Fibroblast of upper back skin (primary cell): ENCODE measurements at regions not wholly inside any gene's neighbourhood (a gene's known extent, or its start where the extent isn't known, plus 50 kb on each side); places are given as distances from the start of the nearest gene placed in this dataset.
"Not testable (repeated sequence)": the region's sequence is repeated elsewhere in the genome, so short reads cannot be mapped to it uniquely, and the experiment has no call there.

Experiments
- DNase-seq: peaks from one replicate; pipeline ENCODE4 v3.0.0-alpha.2; 2013

DNA sequence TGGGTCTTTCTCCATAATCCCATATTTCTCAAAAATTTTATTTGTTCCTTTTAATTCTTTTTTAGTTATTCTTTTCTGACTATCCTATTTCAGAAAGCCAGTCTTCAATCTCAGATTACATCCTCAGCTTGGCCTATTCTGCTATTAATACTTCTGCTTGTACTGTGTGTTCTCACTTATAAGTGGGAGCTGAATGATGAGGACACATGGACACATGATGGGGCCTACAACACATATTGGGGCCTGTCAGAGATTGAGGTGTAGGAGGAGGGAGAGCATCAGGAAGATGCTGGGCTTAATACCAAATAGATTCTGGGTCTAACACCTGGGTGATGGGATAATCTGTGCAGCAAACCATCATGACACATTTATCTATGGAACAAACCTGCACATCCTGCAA is 82.3 kb downstream of the MAGEE1 start:
- no peak for DNase-seq

DNA sequence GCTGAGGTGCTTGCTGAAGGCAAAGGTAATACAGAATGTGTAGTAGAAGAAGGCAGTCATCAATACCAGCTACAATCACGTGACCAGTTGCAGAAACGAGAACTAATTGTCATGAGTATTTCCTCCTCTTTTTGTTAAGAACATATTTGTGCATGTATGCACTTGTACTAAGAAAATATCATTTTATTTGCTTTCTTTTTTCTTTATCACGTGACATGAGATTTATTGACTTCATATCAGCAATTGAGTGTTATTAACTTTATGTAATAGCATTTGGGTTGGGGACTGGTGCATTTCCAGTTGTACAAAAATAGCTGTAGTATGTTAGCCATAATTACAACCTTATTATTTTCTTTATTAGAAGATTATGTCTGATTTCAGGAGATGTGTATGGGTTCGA is 90.0 kb downstream of the MAGEE1 start:
- DNase-seq: no peak

DNA sequence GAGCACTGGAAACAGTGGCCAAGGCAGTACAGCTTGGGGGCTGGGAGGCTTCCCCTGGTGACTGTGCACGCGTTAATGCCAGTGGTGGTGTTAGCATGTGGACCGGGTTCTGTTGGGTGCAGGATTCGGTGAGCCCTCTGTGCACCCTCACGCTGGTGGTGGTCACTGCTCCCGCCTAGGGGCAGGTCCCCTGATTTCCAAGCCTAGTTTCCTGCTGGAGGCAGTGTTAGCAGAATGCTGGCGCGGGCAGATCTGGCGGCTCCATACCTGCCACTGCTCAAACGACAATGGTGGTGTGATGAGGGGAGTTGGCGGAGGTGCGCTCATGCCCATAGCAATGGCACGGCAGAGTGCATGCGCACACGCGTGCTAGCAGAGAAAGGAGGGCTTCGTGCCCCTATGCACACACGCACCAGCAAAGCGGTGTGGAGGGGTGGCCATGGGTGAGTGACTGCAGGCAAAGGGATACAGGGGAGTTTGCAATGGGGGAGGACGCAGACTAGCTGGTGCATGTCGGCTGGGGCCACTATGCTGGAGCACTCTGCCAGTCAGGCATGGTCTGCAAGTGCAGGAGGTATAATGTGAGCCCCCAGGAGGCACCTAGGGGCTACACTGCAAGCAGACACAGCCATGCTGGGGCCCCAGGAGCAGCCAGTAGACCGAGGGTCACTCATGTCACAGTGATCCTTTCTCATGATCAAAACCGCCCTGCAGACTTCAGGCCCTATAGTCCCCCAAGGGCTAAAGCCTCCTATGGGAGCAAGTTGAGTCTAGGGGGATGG is 93.0 kb downstream of the MAGEE1 start:
- no peak for DNase-seq

DNA sequence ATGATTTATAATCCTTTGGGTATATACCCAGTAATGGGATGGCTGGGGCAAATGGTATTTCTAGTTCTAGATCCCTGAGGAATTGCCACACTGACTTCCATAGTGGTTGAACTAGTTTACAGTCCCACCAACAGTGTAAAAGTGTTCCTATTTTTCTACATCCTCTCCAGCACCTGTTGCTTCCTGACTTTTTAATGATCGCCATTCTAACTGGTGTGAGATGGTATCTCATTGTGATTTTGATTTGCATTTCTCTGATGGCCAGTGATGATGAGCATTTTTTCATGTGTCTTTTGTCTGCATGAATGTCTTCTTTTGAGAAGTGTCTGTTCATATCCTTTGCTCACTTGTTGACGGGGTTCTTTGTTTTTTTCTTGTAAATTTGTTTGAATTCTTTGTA is 108.2 kb downstream of the MAGEE1 start:
- not testable (repeated sequence) for DNase-seq

DNA sequence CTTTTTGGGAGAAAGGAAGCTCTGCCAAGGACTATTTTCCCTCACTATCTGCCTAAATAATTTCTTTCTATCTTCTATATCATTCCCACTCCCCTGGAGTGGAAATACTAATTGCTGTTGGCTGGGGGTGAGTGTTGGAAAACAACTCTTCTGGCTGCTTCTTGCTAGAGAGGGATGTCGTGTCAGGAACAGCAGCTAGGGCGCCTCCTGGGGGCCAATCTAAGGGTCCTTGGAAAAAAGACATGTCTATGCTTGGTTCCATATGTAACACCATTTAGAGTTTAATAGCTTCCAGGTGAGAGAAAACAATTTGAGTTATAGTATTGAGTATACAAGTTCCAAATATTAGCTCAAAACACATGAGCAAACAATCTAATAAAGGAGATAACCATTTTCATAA is 111.3 kb downstream of the MAGEE1 start:
- no peak for DNase-seq

DNA sequence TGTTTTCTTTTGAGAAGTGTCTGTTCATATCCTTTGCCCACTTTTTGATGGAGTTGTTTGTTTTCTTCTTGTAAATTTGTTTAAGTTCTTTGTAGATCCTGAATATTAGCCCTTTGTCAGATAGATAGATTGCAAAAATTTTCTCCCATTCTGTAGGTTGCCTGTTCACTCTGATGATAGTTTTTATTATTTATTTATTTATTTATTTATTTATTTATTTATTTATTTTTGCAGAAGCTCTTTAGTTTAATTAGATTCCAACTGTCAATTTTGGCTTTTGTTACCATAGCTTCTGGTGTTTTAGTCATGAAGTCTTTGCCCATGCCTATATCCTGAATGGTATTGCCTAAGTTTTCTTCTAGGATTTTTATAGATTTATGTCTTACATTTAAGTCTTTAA is 115.9 kb downstream of the MAGEE1 start:
- DNase-seq: not testable (repeated sequence)

DNA sequence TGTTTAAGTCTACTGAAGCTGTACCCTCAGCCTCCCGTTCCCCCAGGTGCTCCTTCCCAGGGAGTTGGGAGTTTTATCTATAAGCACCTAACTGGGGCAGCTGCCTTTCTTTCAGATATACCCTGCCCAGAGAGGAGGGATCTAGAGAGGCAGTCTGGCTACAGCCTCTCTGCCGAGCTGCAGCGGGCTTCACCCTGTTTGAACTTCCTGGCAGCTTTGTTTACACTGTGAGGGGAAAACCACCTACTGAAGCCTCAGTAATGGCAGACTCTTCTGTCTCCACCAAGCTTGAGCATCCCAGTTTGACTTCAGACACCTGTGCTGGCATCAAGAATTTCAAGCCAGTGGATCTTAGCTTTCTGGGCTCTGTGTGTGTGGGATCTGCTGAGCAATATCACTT is 122.5 kb downstream of the MAGEE1 start:
- DNase-seq: no peak

DNA sequence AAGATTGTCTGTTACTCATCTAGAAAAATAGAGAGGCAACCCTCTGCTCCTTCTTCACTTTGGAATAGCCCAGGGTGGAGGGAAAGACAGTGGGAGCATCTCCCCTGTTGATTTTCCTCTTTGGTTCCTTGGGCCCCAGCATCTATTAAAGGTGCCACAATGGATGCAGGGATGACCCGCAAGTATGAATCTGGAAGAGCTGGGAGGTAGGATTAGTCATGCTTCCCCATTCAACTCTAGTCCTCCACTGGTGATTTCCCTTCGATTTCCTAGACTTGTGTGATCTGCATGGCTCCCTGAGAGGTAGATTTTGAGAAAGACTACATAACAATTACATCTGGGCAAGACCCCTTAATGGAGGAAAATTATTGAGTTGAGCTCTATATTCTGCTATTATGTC is 127.8 kb downstream of the MAGEE1 start:
- DNase-seq: no peak

DNA sequence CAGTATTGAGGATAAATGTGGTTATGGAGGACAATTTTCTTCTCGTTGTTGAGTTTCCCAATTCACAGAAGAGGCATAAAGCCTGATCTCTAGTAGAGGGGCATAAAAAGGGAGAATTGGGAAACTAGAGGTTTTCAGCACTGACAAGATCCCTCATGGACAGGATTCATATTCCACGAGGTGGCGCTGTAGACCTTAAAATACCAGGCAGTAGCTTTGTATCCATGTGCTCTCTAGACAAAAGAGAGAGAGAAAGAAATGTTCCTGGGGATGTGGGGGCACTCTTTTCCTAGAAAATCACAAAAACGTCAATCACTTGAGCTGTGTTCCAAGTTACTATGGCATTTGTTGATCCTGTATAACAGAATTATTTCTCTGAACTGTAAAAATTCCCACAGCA is 128.3 kb downstream of the MAGEE1 start:
- DNase-seq: peak; percentile 3

DNA sequence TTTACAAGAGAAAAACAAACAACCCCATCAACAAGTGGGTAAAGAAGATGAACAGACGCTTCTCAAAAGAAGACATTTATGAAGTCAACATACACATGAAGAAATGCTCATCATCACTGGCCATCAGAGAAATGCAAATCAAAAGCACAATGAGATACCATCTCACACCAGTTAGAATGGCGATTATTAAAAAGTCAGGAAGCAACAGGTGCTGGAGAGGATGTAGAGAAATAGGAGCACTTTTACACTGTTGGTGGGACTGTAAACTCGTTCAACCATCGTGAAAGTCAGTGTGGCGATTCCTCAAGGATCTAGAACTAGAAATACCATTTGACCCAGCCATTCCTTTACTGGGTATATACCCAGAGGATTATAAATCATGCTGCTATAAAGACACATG is 137.3 kb downstream of the MAGEE1 start:
- not testable (repeated sequence) for DNase-seq

DNA sequence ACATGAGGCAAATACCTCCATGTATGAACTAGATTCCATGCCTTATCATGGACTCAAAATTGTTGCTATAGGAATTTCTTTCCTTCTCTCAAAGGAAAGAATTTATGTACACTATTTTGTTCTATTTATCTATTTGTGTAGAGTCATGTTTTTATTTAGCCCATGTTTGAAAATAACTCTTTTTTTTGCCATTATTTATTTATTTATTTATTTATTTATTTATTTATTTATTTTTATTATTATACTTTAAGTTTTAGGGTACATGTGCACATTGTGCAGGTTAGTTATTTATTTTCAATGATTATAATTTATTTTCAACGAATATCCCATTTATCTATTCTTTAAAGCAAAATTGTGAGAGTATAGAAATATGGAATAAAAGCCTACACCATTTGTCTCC is 177.9 kb downstream of the MAGEE1 start:
- no peak for DNase-seq

DNA sequence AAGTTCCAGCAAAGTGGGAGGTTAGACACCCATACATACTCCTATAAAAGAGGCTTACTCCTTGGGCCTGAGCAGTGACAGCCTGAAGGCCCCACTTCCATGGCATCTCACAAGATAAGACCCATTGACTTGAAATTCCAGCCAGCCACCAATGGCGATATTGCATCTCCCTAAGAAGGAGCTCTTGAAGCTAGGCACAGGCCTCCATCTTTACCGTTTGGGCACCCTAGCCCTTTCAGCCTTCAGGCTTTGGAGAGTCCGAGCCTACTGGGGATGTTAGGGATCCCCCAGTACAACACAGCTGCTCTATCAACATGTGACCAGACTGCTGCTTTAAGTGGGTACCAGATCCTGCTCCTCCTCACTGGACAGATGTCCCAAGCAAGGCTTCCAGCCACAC is 189.5 kb downstream of the MAGEE1 start:
- DNase-seq: no peak

DNA sequence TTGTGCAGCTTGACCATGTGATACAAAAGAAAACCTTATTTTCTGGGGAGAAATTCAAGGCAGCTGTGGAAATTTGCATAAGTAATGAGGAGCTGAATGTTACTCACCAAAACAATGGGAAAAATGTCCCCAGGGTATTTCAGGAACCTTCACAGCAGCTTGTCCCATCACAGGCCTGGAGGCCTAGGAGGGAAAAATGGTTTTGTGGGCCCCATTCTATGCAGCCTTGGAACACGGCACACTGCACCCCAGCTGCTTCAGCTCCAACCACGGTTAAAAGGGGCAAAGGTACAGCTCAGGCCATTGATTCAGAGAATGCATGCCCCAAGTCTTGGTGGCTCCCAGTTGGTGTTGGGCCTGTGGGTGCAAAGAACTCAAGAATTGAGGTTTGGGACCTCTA is 216.1 kb downstream of the MAGEE1 start:
- no peak for DNase-seq

DNA sequence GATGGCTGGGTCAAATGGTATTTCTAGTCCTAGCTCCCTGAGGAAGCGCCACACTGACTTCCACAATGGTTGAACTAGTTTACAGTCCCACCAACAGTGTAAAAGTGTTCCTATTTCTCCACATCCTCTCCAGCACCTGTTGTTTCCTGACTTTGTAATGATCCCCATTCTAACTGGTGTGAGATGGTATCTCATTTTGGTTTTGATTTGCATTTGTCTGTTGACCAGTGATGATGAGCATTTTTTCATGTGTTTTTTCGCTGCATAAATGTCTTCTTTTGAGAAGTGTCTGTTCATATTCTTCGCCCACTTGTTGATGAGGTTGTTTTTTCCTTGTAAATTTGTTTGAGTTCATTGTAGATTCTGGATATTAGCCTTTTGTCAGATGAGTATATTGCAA is 223.9 kb downstream of the MAGEE1 start:
- DNase-seq: not testable (repeated sequence)

DNA sequence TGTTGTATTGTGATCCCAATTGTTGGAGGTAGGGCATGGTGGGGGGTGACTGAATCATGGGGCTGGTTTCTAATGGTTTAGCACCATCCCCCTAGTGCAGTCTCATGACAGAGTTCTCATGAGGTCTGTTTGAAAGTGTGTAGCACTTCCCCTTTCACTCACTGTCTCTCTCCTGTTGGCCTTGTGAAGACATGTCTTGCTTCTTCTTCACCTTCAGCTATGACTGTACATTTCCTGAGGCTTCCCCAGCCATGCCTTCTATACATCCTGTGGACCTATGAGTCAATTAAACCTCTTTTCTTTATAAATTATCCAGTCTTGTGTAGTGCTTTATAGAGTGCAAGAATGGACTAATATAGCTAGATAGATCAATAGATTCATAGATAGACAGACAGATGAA is 230.0 kb downstream of the MAGEE1 start:
- no peak for DNase-seq
